ENCODE measurements at regions not wholly inside any gene's neighbourhood (a gene's known extent, or its start where the extent isn't known, plus 50 kb on each side); places are given as distances from the start of the nearest gene placed in this dataset.

GRCh38 chr2:37865640-37866039, 59.4 kb upstream of the RMDN2 start:
- DNase-seq (ENCODE audit: low spot score), result no peak

- DNase-seq (ENCODE audit: low spot score), result no peak
Observed at GRCh38 chr2:37866171-37866934, 58.7 kb upstream of the RMDN2 start.

DNA sequence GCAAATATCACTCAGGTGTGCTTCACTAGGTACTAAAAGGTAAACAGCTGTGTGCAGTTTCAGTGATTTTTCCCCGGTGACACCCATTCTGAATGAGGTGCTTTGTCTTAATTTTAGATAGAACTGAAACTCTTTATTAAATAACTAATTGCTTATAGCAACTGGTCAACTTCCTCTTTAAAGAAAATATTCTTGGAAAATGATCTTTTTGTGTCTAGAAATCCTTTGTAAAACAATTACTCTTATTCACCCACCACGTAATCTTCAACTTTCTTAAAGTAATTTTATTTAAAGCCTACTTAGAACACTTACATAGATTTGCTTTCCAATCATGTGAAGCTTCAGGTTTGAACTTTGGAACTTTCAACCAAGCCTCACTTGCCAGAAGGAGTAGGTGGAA, 57.9 kb upstream of the RMDN2 start:
- no peak for DNase-seq (ENCODE audit: low spot score)

- DNase-seq (ENCODE audit: low spot score), result no peak
Observed at GRCh38 chr2:37868866-37869265, 56.2 kb upstream of the RMDN2 start.

DNA sequence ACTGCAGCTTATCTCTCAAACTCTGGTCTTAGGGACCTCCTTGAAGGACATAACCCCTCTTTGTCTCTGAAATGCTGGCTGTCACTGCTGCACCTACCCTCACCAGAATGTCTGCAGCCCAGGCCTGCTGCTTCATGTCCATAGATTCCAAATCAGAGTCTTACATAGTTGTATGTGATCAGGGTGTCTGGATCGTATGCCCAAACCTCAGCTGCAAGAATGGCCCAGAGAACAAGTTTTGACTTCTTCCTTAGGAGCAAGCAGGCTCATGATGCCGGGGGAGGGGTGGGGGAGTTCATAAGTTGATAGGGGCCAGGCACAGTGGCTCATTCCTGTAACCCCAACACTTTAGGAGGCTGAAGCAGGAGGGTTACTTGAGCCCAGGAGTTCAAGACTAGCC, 55.8 kb upstream of the RMDN2 start:
- no peak for DNase-seq (ENCODE audit: low spot score)

- DNase-seq (ENCODE audit: low spot score), result no peak
Observed at GRCh38 chr2:37869771-37870170, 55.3 kb upstream of the RMDN2 start.

DNA sequence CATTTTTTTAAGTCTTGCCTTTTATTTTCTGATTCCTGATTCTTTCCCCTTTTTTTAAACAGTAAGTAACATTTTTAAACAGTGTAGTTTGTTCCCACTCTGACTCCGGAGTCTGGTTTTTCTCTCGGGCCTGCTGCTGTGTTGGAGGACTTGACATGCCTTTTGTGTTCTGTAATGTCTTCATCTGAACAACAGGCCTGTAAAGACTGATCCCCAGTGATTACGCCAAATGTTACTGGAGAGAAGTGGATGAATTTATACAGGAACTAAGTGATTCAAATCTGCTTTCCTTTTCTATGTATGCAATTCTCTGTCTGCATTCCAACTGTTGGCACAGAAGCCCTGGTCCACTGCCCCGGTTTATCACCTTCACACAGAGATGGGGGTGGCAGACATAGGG, 54.3 kb upstream of the RMDN2 start:
- peak; percentile 48 for DNase-seq (ENCODE audit: low spot score)

- no peak for DNase-seq (ENCODE audit: low spot score)
Observed at GRCh38 chr2:37871456-37872191, 53.5 kb upstream of the RMDN2 start.

GRCh38 chr2:37872192-37872750, 52.8 kb upstream of the RMDN2 start:
- DNase-seq (ENCODE audit: low spot score), result no peak

DNA sequence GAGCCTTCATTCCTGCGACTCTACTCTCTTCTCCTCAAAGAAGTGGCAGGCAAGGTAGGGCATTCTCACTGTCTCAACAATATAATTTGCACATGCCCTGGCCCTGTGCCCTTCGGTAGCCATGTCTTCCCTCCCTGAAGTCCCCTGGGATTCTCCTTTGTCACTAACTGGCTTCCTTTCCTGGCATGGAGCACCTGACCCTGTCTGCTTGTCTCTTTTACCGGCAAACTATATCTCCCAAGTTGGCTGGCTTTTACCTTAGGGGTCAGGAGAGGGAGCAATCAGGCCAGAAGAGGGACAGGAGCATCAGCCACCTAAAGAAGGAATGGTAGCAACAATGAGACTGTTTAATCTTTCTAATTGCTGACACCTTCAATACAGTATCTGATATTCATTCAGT, 51.9 kb upstream of the RMDN2 start:
- no peak for DNase-seq (ENCODE audit: low spot score)

- DNase-seq (ENCODE audit: low spot score), result no peak
Observed at GRCh38 chr2:37873749-37874330, 51.2 kb upstream of the RMDN2 start.

DNA sequence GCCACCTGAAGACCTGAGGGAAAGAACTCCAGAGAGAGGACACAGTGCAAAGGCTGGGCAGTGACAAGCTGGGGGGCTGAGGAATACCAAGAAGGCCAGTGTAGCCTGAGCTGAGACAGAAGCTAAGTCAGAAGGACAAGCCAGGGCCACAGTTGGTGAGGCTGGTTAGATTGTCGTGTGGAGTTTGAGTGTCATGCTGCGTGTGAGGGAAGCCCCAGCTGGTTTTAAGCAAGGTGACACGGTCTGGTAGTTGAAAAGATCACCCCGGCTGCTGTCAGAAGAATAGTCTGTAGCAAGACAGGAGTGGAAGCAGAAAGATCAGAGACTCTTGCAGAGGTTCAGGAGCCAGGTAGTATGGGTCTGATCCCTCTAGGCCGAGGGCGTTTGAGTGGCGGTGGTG, 50.6 kb upstream of the RMDN2 start:
- DNase-seq (ENCODE audit: low spot score), result no peak

Measured in mucosa of gallbladder (tissue), 1 donor.